GM19463 (cell line): ENCODE measurements at regions not wholly inside any gene's neighbourhood (a gene's known extent, or its start where the extent isn't known, plus 50 kb on each side); places are given as distances from the start of the nearest gene placed in this dataset.
"Not testable (repeated sequence)": the region's sequence is repeated elsewhere in the genome, so short reads cannot be mapped to it uniquely, and the experiment has no call there.

Experiments
- ATAC-seq: cut with Tn5 transposase; IDR thresholded peaks from one replicate; pipeline ENCODE4 v1.9.1; 2021; ENCODE audit warnings: mild to moderate bottlenecking, moderate library complexity; ENCODE audit not compliant: unreplicated experiment

DNA sequence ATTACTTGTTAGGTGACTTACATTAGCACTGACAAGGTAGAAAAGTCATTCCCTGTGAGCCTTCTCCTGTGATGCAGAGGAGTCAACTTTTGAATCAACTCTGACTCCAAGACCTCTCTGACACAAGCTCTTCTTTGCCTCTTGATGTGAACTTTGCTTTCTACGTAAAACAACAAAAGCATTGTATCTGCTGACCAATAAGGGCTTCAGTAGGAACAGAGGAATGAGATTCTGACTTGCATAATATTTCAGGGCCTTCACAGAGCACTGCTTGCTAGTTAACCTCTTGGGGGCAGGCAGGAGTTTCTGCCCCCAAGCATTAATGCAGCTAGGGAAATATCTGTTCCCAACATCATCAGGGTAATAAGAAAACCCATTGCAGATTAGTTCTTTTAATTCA lies 791.5 kb downstream of the BCL11A start:
- ATAC-seq: no peak

DNA sequence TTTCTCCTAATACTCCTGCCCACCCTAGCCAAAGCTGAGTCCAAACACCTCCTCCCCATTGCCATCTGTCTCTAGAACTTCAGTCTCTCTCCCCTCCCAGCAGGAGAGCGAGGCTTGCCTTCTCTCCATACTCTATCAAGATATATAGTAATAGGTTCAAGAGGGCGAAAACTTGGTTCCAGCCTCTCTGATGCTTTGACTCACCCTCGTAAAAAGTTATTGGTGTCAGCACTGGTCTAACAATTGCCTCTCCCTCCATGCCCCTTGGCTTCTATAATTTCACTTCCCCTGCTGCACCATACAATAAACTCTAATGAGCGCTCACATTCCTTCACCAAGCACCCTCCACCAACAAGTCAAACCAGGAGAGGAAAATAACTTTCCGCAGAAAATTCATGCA lies 797.3 kb downstream of the BCL11A start:
- ATAC-seq: no peak

- no peak for ATAC-seq
Measured at GRCh38 chr2:59754011-59754735, 799.3 kb downstream of the BCL11A start.

- ATAC-seq: no peak
Measured at GRCh38 chr2:59752512-59752911, 800.9 kb downstream of the BCL11A start.

- no peak for ATAC-seq
Measured at GRCh38 chr2:59752071-59752470, 801.4 kb downstream of the BCL11A start.

- ATAC-seq: not testable (repeated sequence)
Measured at GRCh38 chr2:59751214-59751613, 802.2 kb downstream of the BCL11A start.

DNA sequence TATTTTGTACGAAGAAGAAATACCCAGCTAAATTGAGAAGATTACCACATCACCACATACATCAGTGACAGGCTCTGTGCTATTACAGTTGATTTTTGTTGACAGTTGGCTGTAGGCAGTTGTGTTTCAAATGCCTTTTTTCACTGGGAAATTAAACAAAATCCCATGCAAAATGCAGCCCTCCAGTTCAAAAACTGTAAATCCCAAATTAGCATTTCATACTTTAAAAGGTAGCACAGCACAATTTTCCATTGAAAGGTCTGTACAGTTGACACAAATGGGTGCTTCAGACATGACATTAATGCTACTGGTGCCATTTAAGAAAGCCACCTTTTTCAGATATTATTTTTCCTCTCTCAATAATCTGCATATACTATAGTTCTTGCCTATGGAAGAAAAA lies 807.2 kb downstream of the BCL11A start:
- ATAC-seq: no peak

GRCh38 chr2:59745085-59745484 lies 808.4 kb downstream of the BCL11A start:
- no peak for ATAC-seq

GRCh38 chr2:59744436-59744835 lies 809.0 kb downstream of the BCL11A start:
- no peak for ATAC-seq

DNA sequence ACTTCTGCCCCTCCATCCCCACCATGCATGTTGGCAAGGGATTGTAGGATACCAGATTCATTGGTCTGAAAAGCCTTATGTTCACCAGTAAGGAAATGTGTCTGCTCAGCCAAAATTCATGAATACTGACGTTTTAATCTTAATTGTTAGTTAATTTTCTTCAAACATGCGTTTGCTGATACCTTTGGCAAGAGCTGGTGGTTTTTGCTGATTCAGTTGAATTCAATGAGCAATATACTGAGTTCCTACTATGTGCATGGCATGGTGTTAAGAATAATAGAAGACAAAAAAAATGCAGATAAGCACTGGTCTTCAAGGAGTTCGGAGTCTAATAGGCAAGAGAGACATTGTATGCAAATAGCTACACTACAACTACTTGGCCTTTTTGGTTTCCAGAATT lies 811.6 kb downstream of the BCL11A start:
- ATAC-seq: no peak

- no peak for ATAC-seq
Measured at GRCh38 chr2:59739166-59739565, 814.3 kb downstream of the BCL11A start.

DNA sequence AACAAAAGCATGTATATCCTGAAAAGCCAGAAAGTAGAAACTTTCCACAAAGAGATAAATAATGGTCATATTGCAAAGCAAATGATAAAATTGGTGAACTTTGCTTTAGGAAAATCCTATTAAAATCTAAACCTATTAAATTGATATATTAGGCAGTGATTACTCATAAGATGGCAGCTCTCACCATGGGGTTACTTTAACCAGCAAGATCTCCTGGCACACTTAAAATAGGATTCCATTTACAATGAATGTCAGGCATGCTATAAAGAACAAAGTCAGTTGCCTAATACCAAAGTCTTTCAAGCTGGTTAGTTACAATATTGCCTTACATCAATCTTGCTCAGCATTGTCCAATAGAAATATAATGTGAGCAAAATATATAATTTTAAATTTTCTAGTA lies 816.2 kb downstream of the BCL11A start:
- no peak for ATAC-seq

GRCh38 chr2:59734743-59735142 lies 818.7 kb downstream of the BCL11A start:
- ATAC-seq: no peak

DNA sequence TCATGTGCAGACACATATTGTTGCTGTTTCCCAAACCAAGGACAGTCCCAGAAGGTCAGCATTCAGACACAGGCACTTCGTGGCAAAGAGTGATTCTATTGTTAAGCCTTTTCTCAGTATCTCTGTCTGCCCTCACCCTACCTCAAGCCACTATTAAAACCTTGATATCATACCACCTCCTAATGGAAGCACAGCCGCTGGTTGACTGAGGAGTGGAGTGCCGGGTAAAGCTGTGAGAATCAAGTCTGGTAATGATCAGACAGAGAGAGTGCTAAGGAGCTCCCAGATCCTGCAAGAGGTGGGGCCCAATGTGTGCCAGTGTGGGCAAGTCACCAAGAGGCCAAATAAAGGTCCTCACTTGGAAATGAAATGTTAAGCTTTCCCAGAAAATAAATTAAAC lies 819.5 kb downstream of the BCL11A start:
- ATAC-seq: no peak

GRCh38 chr2:59733567-59733930 lies 819.9 kb downstream of the BCL11A start:
- ATAC-seq: no peak

DNA sequence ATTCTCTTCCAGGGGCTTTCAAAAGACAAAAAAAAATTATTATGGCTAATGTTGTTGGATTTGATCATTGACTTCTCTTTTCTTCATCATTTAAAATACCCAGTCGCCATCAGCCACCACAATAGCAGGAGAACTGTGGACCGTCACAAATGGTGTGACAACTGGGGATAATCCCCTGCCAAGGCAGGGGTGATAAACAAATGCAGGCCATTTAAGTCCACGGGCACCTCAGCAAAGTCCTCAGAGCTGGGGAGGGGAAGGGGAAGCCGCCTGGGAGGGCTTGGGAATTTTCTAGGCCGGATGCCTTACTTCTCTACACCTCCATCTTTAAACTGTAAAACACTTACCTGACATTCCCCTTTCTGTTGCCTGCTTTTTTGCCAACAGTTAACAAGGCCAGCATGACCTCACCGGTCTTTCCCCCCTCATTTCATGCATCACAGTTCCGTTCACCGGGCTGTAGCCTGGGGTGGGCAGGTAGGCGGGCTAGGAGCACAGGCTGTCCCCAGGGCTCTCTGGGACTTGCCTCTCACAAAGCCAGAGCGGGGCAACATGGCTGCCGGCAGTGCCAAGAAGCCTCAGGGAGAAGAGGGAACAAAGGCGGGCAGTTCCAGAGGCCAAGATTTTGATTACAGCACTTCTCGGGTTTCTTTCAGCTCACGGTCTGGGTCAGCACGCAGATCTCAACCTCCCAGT lies 820.4 kb downstream of the BCL11A start:
- ATAC-seq: no peak

GRCh38 chr2:59727121-59727590 lies 826.3 kb downstream of the BCL11A start:
- no peak for ATAC-seq

DNA sequence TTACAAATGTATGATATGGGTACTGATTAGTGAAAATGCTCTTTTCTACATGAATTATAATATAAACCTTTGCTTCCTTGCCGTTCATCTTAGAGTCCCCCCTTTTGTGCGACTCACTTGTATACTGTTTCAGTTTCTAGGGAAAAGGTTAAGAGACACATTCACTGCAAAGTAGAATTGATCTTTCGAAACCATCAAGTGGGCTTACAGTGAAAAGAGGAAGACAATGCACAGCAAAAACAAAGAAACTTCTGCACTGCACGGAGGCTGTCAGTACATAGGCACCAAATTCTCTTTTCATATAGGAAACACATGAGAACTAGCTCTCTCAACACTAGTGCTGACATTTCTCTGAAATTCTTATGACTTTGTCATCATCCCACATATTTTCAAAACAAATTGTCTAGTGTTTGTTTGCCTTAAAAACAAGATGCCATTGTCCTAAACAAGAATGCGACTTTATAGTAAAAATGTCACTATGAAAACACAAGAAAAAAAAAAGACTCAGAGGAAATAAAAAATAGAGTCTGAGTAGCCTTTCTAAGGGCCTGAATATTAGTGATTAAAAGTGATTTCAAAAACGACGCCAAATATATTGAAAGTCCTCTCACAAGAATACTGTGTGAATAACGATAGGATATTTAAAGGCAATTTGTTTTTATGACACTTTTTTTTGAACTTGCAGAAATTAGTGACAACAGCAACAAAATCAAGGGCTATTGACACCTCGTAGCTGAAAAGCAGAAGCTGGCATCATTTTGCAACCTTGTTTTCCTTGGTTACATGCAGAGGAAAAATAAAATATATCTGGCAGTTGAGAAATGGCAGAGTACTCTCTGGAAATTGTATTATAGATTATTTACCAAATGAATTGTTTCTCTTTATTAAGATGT lies 827.0 kb downstream of the BCL11A start:
- no peak for ATAC-seq

GRCh38 chr2:59724746-59725145 lies 828.7 kb downstream of the BCL11A start:
- ATAC-seq: no peak

DNA sequence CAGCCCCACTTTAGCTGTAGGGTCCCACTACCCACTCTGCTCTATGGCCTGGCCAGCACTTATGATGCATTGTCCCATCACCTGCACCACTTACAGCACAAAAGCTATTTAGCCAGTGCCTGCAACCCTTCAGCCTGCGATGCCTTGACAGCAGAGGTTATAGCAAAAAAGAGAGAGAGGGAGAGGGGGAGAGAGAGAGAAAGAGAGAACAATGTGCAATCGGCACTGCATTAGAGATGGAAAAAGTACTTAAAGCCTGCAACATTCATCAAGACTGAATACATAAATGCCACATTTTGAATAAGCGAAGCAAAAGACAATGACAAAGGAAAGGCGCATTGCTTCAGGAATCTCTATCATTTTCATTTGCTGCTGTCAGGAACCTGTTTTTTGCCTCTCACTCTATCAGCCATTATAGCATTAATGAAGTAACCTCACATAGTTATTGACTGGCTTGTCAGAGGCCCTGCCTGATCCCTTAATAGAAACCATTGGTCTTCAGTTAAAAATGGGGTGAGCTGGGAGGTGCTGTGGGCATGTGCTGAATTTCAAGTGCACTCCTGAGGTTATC lies 833.1 kb downstream of the BCL11A start:
- ATAC-seq: no peak

DNA sequence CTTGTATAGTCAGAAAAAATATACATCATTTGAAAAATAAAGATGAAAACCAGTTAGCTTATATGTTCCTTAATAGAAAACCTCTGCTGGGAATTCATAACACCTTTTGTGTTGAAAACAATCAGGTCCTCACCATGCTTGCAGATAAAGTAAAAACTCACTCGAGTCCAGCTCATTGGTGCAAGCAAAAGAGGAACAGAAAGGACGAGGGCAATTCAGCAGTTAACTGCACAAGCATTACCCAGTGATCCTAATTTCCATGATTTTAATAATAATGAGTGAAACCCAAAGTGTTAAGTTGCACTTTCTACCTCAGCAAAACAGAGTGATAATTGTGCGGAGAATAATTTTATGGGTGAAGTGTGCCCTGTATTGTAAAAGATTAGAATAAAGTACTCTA lies 839.9 kb downstream of the BCL11A start:
- no peak for ATAC-seq
